ENCODE measurements at regions not wholly inside any gene's neighbourhood (a gene's known extent, or its start where the extent isn't known, plus 50 kb on each side); places are given as distances from the start of the nearest gene placed in this dataset.

DNA sequence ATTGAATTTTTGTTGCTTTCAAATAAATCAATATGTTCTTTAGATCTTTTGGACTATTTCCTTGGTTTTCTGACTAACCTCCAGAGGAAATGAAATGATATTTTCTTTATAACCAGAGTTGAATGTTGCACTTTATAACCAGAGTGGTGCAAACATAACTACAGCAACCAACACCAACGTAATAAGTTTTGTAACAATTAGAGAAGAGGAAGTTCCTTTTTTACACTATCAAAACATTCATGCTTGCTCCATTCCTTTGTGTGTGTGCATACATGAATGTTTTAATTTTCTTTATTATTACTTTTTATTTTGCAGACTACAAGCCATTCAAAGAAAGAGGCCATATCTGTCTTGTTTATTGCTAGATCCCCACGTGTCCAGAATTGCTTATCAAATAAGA, 193.0 kb upstream of the PPP3CA start:
- Histone ChIP-seq H3K36me3 (ENCODE audit: insufficient read depth, low read length) (no peaks in the 10 kb centered on the region), H3K9me3 (ENCODE audit: low read depth, low read length) (no peaks in the 10 kb centered on the region), H3K79me2 (ENCODE audit: insufficient read depth, low read length) (no peaks in the 10 kb centered on the region), H3K4me3 (ENCODE audit: insufficient read depth, low read length) (no peak overlapping the region), H3K4me2 (ENCODE audit: insufficient read depth, low read length) (no peak overlapping the region), H4K20me1 (ENCODE audit: insufficient read depth, low read length) (no peaks in the 10 kb centered on the region), H3K27me3 (ENCODE audit: insufficient read depth, low read length) (no peaks in the 10 kb centered on the region), H3K4me1 (ENCODE audit: insufficient read depth, low read length) (no peaks in the 10 kb centered on the region), H2AFZ (ENCODE audit: low read length) (no peak overlapping the region), H3K27ac (ENCODE audit: low read depth, low read length) (no peak overlapping the region)
- TF ChIP-seq, protein P1, sequence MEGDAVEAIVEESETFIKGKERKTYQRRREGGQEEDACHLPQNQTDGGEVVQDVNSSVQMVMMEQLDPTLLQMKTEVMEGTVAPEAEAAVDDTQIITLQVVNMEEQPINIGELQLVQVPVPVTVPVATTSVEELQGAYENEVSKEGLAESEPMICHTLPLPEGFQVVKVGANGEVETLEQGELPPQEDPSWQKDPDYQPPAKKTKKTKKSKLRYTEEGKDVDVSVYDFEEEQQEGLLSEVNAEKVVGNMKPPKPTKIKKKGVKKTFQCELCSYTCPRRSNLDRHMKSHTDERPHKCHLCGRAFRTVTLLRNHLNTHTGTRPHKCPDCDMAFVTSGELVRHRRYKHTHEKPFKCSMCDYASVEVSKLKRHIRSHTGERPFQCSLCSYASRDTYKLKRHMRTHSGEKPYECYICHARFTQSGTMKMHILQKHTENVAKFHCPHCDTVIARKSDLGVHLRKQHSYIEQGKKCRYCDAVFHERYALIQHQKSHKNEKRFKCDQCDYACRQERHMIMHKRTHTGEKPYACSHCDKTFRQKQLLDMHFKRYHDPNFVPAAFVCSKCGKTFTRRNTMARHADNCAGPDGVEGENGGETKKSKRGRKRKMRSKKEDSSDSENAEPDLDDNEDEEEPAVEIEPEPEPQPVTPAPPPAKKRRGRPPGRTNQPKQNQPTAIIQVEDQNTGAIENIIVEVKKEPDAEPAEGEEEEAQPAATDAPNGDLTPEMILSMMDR (IDR thresholded peaks at IDR 0.05; ENCODE audit: extremely low read depth, low read depth, low read length), result no peak
- no peak for DNase-seq (ENCODE audit: insufficient read length, low spot score, missing footprints)

DNA sequence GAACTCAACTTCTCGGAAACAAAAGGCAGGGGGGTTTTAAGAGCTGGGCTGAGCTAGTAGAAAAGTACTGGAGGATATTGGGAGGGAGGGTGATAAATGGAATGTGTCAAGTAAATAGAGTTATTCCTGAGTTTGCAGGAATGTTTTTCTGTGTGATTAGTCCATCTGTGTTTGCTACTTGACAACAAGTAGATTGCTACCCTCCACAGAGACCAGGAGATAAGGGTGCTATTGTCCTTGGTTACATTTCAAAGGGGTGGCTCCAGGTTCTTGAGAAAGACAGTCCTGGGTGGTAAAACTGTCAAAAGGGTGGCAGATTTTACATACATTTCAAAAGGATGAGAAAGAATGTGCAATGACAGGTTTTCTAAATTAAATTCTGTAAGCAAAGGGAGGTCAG, 181.2 kb upstream of the PPP3CA start:
- H3K27me3 ChIP-seq (ENCODE audit: insufficient read depth, low read length), result no peaks in the 10 kb centered on the region
- H3K9me3 ChIP-seq (ENCODE audit: low read depth, low read length), result no peaks in the 10 kb centered on the region
- no peaks in the 10 kb centered on the region for H3K79me2 ChIP-seq (ENCODE audit: insufficient read depth, low read length)
- no peaks in the 10 kb centered on the region for H3K36me3 ChIP-seq (ENCODE audit: insufficient read depth, low read length)
- no peak overlapping the region for H3K4me3 ChIP-seq (ENCODE audit: insufficient read depth, low read length)
- TF ChIP-seq, protein P1 (IDR thresholded peaks at IDR 0.05; ENCODE audit: extremely low read depth, low read depth, low read length), result no peak
- H2AFZ ChIP-seq (ENCODE audit: low read length), result no peak overlapping the region
- H4K20me1 ChIP-seq (ENCODE audit: insufficient read depth, low read length), result no peaks in the 10 kb centered on the region
- no peak overlapping the region for H3K27ac ChIP-seq (ENCODE audit: low read depth, low read length)
- DNase-seq (ENCODE audit: insufficient read length, low spot score, missing footprints), result no peak
- H3K4me2 ChIP-seq (ENCODE audit: insufficient read depth, low read length), result no peak overlapping the region
- no peaks in the 10 kb centered on the region for H3K4me1 ChIP-seq (ENCODE audit: insufficient read depth, low read length)

DNA sequence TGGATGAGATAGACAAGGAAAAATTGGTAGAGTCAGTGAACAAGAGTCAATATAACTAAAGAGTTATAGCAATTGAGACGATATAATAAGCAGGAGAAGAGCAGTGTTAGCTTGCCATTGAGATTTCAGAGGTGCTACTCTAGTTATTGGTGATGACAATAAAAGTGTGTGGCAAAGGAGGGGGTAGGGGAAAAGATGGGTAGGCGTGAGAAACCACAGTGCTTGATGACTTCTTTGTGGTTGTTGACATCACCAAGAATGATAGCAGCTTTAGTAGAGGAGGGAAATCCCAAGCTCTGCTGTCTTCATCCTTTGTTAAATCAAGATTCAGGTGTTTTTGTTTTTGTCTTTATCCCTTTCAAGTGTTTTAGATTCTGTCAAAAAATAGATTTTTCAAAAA, 179.9 kb upstream of the PPP3CA start:
- H3K4me3 ChIP-seq (ENCODE audit: insufficient read depth, low read length), result no peak overlapping the region
- H3K36me3 ChIP-seq (ENCODE audit: insufficient read depth, low read length), result no peaks in the 10 kb centered on the region
- no peaks in the 10 kb centered on the region for H3K9me3 ChIP-seq (ENCODE audit: low read depth, low read length)
- DNase-seq (ENCODE audit: insufficient read length, low spot score, missing footprints), result no peak
- no peaks in the 10 kb centered on the region for H3K4me1 ChIP-seq (ENCODE audit: insufficient read depth, low read length)
- no peak overlapping the region for H2AFZ ChIP-seq (ENCODE audit: low read length)
- no peak overlapping the region for H3K4me2 ChIP-seq (ENCODE audit: insufficient read depth, low read length)
- H4K20me1 ChIP-seq (ENCODE audit: insufficient read depth, low read length), result no peaks in the 10 kb centered on the region
- no peaks in the 10 kb centered on the region for H3K79me2 ChIP-seq (ENCODE audit: insufficient read depth, low read length)
- H3K27me3 ChIP-seq (ENCODE audit: insufficient read depth, low read length), result no peaks in the 10 kb centered on the region
- TF ChIP-seq, protein P1 (IDR thresholded peaks at IDR 0.05; ENCODE audit: extremely low read depth, low read depth, low read length), result no peak
- no peak overlapping the region for H3K27ac ChIP-seq (ENCODE audit: low read depth, low read length)

DNA sequence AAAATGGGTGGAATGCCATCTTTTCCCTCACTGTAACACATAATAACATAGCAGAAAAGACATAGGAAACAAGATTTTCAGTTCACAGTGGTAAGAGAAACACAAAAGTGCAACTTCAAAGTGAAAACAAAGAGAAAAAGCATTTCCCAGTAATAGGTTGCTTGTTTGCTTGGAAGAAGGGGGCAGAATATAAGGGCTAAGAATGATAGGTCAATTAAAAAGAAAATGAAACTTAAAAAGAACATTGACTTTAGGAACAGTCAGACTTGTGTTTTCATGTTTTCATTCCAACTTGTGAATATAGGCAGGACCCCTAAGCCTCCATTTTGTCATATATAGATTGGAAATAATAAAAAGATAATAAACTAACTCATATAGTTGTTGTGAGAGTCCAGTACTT, 168.2 kb upstream of the PPP3CA start:
- H3K4me1 ChIP-seq (ENCODE audit: insufficient read depth, low read length), result no peaks in the 10 kb centered on the region
- H3K4me3 ChIP-seq (ENCODE audit: insufficient read depth, low read length), result no peak overlapping the region
- peaks cover 2% of the 10 kb centered on the region for H3K27me3 ChIP-seq (ENCODE audit: insufficient read depth, low read length)
- no peaks in the 10 kb centered on the region for H3K9me3 ChIP-seq (ENCODE audit: low read depth, low read length)
- TF ChIP-seq, protein P1 (IDR thresholded peaks at IDR 0.05; ENCODE audit: extremely low read depth, low read depth, low read length), result no peak
- no peaks in the 10 kb centered on the region for H3K79me2 ChIP-seq (ENCODE audit: insufficient read depth, low read length)
- H3K36me3 ChIP-seq (ENCODE audit: insufficient read depth, low read length), result no peaks in the 10 kb centered on the region
- no peak overlapping the region for H3K27ac ChIP-seq (ENCODE audit: low read depth, low read length)
- no peak overlapping the region for H3K4me2 ChIP-seq (ENCODE audit: insufficient read depth, low read length)
- DNase-seq (ENCODE audit: insufficient read length, low spot score, missing footprints), result no peak
- H2AFZ ChIP-seq (ENCODE audit: low read length), result no peak overlapping the region
- no peaks in the 10 kb centered on the region for H4K20me1 ChIP-seq (ENCODE audit: insufficient read depth, low read length)
